Neural cell (in vitro differentiated cells): ENCODE measurements at regions not wholly inside any gene's neighbourhood (a gene's known extent, or its start where the extent isn't known, plus 50 kb on each side); places are given as distances from the start of the nearest gene placed in this dataset.

Source experiments
- H2AFZ ChIP-seq: fragments of 200-600, 300-800 bp; sonication (generic), shearing (Covaris generic); 2 replicates; pipeline ENCODE4 v1.6.0; 2014; ENCODE audit warnings: low read depth, mild to moderate bottlenecking, antibody characterized with exemption, low read length, moderate library complexity
- H3F3A ChIP-seq: fragments of 200-600 bp; shearing (Covaris generic); 2 replicates; pipeline ENCODE4 v1.6.1; 2016; ENCODE audit warnings: mild to moderate bottlenecking, moderate library complexity, mixed read lengths, antibody characterized with exemption, low read length; ENCODE audit not compliant: insufficient read depth, poor library complexity, severe bottlenecking
- H3K27ac ChIP-seq: fragments of 200-600, 300-800 bp; sonication (generic), shearing (Covaris generic); 2 replicates; pipeline ENCODE4 v1.5.1; 2014; ENCODE audit warnings: mild to moderate bottlenecking, low read length, moderate library complexity
- H3K27me3 ChIP-seq: fragments of 300-800, 200-600 bp; sonication (generic), shearing (Covaris generic); 2 replicates; pipeline ENCODE4 v1.6.0; 2014; ENCODE audit warnings: mild to moderate bottlenecking, low read depth, low read length, moderate library complexity; ENCODE audit not compliant: insufficient read depth
- H3K36me3 ChIP-seq: fragments of 300-800, 200-600 bp; sonication (generic), shearing (Covaris generic); 2 replicates; pipeline ENCODE4 v1.5.1; 2014; ENCODE audit warnings: mild to moderate bottlenecking, antibody characterized with exemption, low read length, moderate library complexity; ENCODE audit not compliant: insufficient read depth
- H3K4me2 ChIP-seq: fragments of 300-800, 200-600 bp; sonication (generic), shearing (Covaris generic); 2 replicates; pipeline ENCODE4 v1.6.0; 2014; ENCODE audit warnings: mild to moderate bottlenecking, low read length
- H3K4me3 ChIP-seq: fragments of 300-800, 200-600 bp; sonication (generic), shearing (Covaris generic); 2 replicates; pipeline ENCODE4 v1.5.1; 2014; ENCODE audit warnings: mild to moderate bottlenecking, low read length, moderate library complexity
- H3K79me2 ChIP-seq: fragments of 200-600 bp; shearing (Covaris generic); replicated peaks from 2 replicates; pipeline ENCODE4 v1.6.0; 2014; ENCODE audit warnings: mild to moderate bottlenecking, low read length, moderate library complexity; ENCODE audit not compliant: insufficient read depth
- H3K9ac ChIP-seq: fragments of 300-800, 200-600 bp; sonication (generic), shearing (Covaris generic); 2 replicates; pipeline ENCODE4 v1.6.1; 2016; ENCODE audit warnings: mild to moderate bottlenecking, low read length, mixed read lengths
- H3K9me2 ChIP-seq: fragments of 200-600 bp; shearing (Covaris generic); 2 replicates; pipeline ENCODE4 v1.6.1; 2016; ENCODE audit warnings: mild to moderate bottlenecking, low read length, mixed read lengths; ENCODE audit not compliant: insufficient read depth
- H3K9me3 ChIP-seq: fragments of 200-600, 300-800 bp; sonication (generic), shearing (Covaris generic); 2 replicates; pipeline ENCODE4 v1.6.1; 2016; ENCODE audit warnings: mild to moderate bottlenecking, mixed run types, low read length, moderate library complexity, mixed read lengths
- H4K20me1 ChIP-seq: fragments of 200-600 bp; shearing (Covaris generic); 2 replicates; pipeline ENCODE4 v1.6.1; 2016; ENCODE audit warnings: mild to moderate bottlenecking, mixed run types; ENCODE audit not compliant: insufficient read depth
- EP300 ChIP-seq: fragments of 450-650 bp; conservative IDR thresholded peaks from 2 replicates; pipeline ENCODE4 v1.6.1; 2014; ENCODE audit warnings: antibody characterized with exemption, mild to moderate bottlenecking, moderate library complexity; ENCODE audit not compliant: poor library complexity, severe bottlenecking
- EZH2 ChIP-seq: fragments of 200-600, 300-800 bp; shearing (Covaris generic), sonication (generic); IDR thresholded peaks from 2 replicates; pipeline ENCODE4 v1.6.1; 2014; ENCODE audit warnings: antibody characterized with exemption, low read length, borderline replicate concordance, mild to moderate bottlenecking; ENCODE audit not compliant: insufficient read depth, poor library complexity, severe bottlenecking
- MXI1 ChIP-seq: fragments of 450-650 bp; conservative IDR thresholded peaks from 2 replicates; pipeline ENCODE4 v1.6.1; 2014; ENCODE audit warnings: antibody characterized with exemption, mild to moderate bottlenecking; ENCODE audit not compliant: poor library complexity, severe bottlenecking
- POLR2AphosphoS5 ChIP-seq: IDR thresholded peaks from 2 replicates; pipeline ENCODE4 v1.6.1; 2012
- RAD21 ChIP-seq: fragments of 450-650 bp; conservative IDR thresholded peaks from 2 replicates; pipeline ENCODE4 v1.6.1; 2014; ENCODE audit warnings: antibody characterized with exemption, mild to moderate bottlenecking, moderate library complexity
- REST ChIP-seq: IDR thresholded peaks from 2 replicates; pipeline ENCODE4 v1.6.1; 2012; ENCODE audit warnings: borderline replicate concordance
- SMC3 ChIP-seq: fragments of 450-650 bp; conservative IDR thresholded peaks from 2 replicates; pipeline ENCODE4 v1.6.1; 2014; ENCODE audit warnings: antibody characterized with exemption, mild to moderate bottlenecking, moderate library complexity; ENCODE audit not compliant: poor library complexity
- TAF1 ChIP-seq: IDR thresholded peaks from 2 replicates; pipeline ENCODE4 v1.6.1; 2012; ENCODE audit warnings: low read depth
- TF ChIP-seq, protein P1 (sequence below): fragments of 450-650 bp; IDR thresholded peaks from 2 replicates; pipeline ENCODE4 v1.5.1; 2014; ENCODE audit warnings: antibody characterized with exemption, mild to moderate bottlenecking, moderate library complexity; ENCODE audit not compliant: poor library complexity, severe bottlenecking

DNA sequence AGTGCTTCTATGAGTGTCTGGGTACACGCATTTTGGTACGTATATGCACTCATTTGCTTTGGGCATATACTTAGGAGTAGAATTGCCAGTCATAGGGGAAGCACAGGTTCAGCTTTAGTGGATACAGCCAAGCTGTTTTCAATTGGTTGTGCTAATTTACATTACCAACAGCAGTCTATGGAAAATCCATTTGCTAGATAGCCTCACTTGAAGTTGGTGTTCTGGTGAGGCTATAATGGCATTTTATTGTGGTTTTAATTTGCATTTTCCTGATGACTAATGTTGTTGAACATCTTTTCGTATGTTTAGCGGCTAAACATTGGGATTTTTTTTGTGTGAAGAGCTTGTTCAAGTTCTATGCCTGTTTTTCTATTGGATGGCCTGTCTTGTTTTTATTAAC is 76.8 kb upstream of the ANKH start:
- Histone ChIP-seq H3F3A (no peaks in the 10 kb centered on the region), H4K20me1 (no peaks in the 10 kb centered on the region), H3K27ac (no peak overlapping the region), H3K79me2 (no peaks in the 10 kb centered on the region), H3K9me3 (no peaks in the 10 kb centered on the region), H3K4me2 (no peak overlapping the region), H3K9me2 (no peaks in the 10 kb centered on the region), H2AFZ (no peak overlapping the region), H3K9ac (no peak overlapping the region), H3K36me3 (no peaks in the 10 kb centered on the region), H3K4me3 (no peak overlapping the region), H3K27me3 (no peaks in the 10 kb centered on the region)
- TF ChIP-seq EZH2 (no peak), SMC3 (no peak), EP300 (no peak), POLR2AphosphoS5 (no peak), TAF1 (no peak), REST (no peak), MXI1 (no peak), RAD21 (no peak)
- TF ChIP-seq, protein P1, sequence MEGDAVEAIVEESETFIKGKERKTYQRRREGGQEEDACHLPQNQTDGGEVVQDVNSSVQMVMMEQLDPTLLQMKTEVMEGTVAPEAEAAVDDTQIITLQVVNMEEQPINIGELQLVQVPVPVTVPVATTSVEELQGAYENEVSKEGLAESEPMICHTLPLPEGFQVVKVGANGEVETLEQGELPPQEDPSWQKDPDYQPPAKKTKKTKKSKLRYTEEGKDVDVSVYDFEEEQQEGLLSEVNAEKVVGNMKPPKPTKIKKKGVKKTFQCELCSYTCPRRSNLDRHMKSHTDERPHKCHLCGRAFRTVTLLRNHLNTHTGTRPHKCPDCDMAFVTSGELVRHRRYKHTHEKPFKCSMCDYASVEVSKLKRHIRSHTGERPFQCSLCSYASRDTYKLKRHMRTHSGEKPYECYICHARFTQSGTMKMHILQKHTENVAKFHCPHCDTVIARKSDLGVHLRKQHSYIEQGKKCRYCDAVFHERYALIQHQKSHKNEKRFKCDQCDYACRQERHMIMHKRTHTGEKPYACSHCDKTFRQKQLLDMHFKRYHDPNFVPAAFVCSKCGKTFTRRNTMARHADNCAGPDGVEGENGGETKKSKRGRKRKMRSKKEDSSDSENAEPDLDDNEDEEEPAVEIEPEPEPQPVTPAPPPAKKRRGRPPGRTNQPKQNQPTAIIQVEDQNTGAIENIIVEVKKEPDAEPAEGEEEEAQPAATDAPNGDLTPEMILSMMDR, result no peak

DNA sequence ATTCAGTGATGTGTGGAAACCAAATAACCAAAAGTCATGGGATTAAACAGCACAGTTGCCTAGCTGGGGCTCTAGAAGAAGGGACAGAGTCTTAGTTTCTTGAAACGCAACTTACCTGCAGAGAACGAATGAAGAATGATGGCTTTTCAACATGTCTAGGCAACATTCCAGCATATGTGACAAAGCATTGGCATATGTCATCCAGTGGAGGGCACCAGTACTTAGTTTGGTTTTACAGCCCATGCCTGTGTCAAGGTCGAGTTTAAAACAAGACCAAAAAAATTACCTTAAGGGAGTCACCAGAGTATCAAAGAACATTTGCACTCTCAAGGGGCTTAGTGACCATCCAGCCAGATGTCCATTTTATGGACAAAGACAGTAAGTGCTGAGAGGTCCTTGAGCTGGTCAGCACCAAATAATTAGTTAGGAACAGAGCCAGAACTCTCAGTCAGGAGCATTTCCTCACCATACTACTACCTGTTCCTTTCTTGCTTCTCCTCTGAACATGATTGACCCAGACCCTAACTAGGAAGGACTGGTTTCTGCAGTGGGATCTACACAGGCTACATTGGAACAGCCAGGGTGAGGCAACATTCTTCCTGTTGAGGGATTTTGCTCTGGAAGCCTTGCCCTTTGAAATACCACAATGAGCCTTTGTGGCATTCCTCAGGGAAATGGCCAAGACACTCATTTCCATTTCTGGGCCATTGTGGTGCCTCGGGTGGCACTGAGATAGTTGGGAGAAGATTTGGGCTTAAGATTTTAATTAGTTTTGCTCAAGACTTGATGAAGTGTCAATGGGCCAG is 75.4 kb upstream of the ANKH start:
- Histone ChIP-seq H3K36me3 (no peaks in the 10 kb centered on the region), H3F3A (no peaks in the 10 kb centered on the region), H3K27ac (no peak overlapping the region), H3K79me2 (no peaks in the 10 kb centered on the region), H4K20me1 (no peaks in the 10 kb centered on the region), H3K9me3 (no peaks in the 10 kb centered on the region), H3K4me2 (no peak overlapping the region), H3K4me3 (no peak overlapping the region), H2AFZ (no peak overlapping the region), H3K9me2 (no peaks in the 10 kb centered on the region), H3K9ac (no peak overlapping the region), H3K27me3 (no peaks in the 10 kb centered on the region)
- TF ChIP-seq, protein P1, result peak; percentile 26
- TF ChIP-seq EZH2 (no peak), POLR2AphosphoS5 (no peak), RAD21 (no peak)
